HG02642 (cell line): ENCODE measurements at regions not wholly inside any gene's neighbourhood (a gene's known extent, or its start where the extent isn't known, plus 50 kb on each side); places are given as distances from the start of the nearest gene placed in this dataset.

Experiments
- ATAC-seq: cut with Tn5 transposase; IDR thresholded peaks from one replicate; pipeline ENCODE4 v1.9.1; 2021; ENCODE audit warnings: mild to moderate bottlenecking; ENCODE audit not compliant: unreplicated experiment, poor library complexity

- ATAC-seq, result no peak
Observed at GRCh38 chr13:38590796-38591507, 95.9 kb upstream of the FREM2 start.

- ATAC-seq, result no peak
Observed at GRCh38 chr13:38602266-38602665, 84.6 kb upstream of the FREM2 start.

GRCh38 chr13:38606699-38607535 is 80.0 kb upstream of the FREM2 start:
- ATAC-seq, result no peak

GRCh38 chr13:38617936-38618335 is 68.9 kb upstream of the FREM2 start:
- no peak for ATAC-seq

GRCh38 chr13:38618336-38618735 is 68.5 kb upstream of the FREM2 start:
- ATAC-seq, result no peak

- ATAC-seq, result no peak
Observed at GRCh38 chr13:38618881-38619280, 68.0 kb upstream of the FREM2 start.

GRCh38 chr13:38620876-38621275 is 66.0 kb upstream of the FREM2 start:
- no peak for ATAC-seq

- no peak for ATAC-seq
Observed at GRCh38 chr13:38624822-38625221, 62.1 kb upstream of the FREM2 start.

- no peak for ATAC-seq
Observed at GRCh38 chr13:38628554-38628953, 58.3 kb upstream of the FREM2 start.

- ATAC-seq, result no peak
Observed at GRCh38 chr13:38630780-38631179, 56.1 kb upstream of the FREM2 start.

GRCh38 chr13:38635030-38635429 is 51.8 kb upstream of the FREM2 start:
- no peak for ATAC-seq

GRCh38 chr13:38636073-38636472 is 50.8 kb upstream of the FREM2 start:
- ATAC-seq, result no peak

GRCh38 chr13:38636761-38637160 is 50.1 kb upstream of the FREM2 start:
- ATAC-seq, result no peak
